Activated T-cell treated with anti-CD3 and anti-CD28 coated beads, Interleukin-2, amount 50 U/mL, for 72 hours (primary cell): ENCODE measurements at regions not wholly inside any gene's neighbourhood (a gene's known extent, or its start where the extent isn't known, plus 50 kb on each side); places are given as distances from the start of the nearest gene placed in this dataset.

ENCODE experiments used
- ATAC-seq, 2 donors: fragments of 150-1000 bp; cut with Tn5 transposase; replicated peaks in 1 of 2; 2 replicates each; pipeline ENCODE4 v1.10.0; 2021; ENCODE audit warnings: moderate library complexity in 2 of 2, mild to moderate bottlenecking in 1 of 2
- DNase-seq, 2 donors: peaks; one replicate each; pipeline ENCODE4 v3.0.0; 2021 to 2022; ENCODE audit warnings: mixed read lengths in 1 of 2
- H3K27ac Mint-ChIP-seq: one replicate; pipeline ENCODE4 v1.8.0; 2022; ENCODE audit warnings: mild to moderate bottlenecking, moderate library complexity, mixed read lengths
- H3K27me3 Mint-ChIP-seq: one replicate; pipeline ENCODE4 v1.8.0; 2022; ENCODE audit warnings: low read depth, mixed read lengths
- H3K36me3 Mint-ChIP-seq, 2 donors: one replicate each; pipeline ENCODE4 v1.8.0; 2022; ENCODE audit warnings: mixed read lengths in 2 of 2, mild to moderate bottlenecking in 1 of 2; ENCODE audit not compliant: insufficient read depth in 2 of 2
- H3K4me1 Mint-ChIP-seq: one replicate; pipeline ENCODE4 v1.8.0; 2022; ENCODE audit warnings: low read depth, mixed read lengths
- H3K4me3 Mint-ChIP-seq, 2 donors: one replicate each; pipeline ENCODE4 v1.8.0; 2022; ENCODE audit warnings: mild to moderate bottlenecking in 2 of 2, mixed read lengths in 2 of 2, moderate library complexity in 2 of 2
- H3K9me3 Mint-ChIP-seq, 2 donors: one replicate each; pipeline ENCODE4 v1.8.0; 2022; ENCODE audit warnings: mixed read lengths in 2 of 2

DNA sequence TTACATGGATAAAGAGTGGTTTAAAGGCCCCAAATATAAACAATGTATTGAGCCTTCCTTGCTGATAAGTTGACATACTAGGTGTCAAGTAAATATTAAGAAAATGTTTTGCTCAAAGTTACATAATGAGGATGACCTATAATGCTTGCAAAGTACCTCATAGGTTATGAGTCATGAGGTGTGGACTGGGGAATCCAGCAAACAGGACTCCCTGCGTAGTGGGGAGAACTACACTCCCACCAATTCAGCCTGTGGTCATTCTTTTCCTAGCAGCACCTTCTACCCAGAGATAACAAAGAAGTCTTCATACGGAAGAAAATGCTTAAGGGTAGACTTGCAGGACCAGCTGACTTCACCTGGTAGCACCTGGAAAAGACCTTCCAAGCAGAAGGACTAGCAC lies 418.9 kb upstream of the CPEB2 start:
- no peak overlapping the region for H3K27ac Mint-ChIP-seq
- ATAC-seq, result no peak

DNA sequence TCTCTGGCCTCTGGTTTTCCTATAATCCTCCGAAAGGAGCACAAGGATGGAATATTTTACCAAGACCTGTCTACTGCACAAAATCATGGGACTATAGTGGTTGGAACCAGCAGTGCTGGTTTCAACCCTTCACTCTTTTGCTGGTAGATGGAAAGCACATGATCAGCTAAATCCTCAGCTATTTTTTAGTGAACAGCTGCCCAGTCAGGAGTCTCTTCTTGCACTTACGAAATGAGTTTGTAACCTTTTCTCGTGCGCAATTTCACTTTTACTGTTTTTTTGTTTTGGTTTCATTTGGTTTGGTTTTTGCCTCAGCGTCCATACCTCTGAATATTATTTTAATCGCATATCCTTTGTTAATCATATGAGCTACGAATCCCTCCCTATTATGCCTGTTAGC lies 418.5 kb upstream of the CPEB2 start:
- H3K27ac Mint-ChIP-seq, result no peak overlapping the region
- ATAC-seq (no peak), DNase-seq (no peak)
- no peaks in the 10 kb centered on the region for H3K36me3 Mint-ChIP-seq
- H3K9me3 Mint-ChIP-seq, result peaks cover 4 to 10% of the 10 kb centered on the region in 2 donors
- H3K27me3 Mint-ChIP-seq, result no peaks in the 10 kb centered on the region
- no peak overlapping the region for H3K4me3 Mint-ChIP-seq
- H3K4me1 Mint-ChIP-seq, result no peaks in the 10 kb centered on the region

More for the DNA sequence above, 418.9 kb upstream of the CPEB2 start:
- Mint-ChIP-seq H3K9me3 (peaks cover 4 to 10% of the 10 kb centered on the region in 2 donors), H3K4me3 (no peak overlapping the region), H3K36me3 (no peaks in the 10 kb centered on the region), H3K27me3 (no peaks in the 10 kb centered on the region), H3K4me1 (no peaks in the 10 kb centered on the region)
- DNase-seq, result no peak

DNA sequence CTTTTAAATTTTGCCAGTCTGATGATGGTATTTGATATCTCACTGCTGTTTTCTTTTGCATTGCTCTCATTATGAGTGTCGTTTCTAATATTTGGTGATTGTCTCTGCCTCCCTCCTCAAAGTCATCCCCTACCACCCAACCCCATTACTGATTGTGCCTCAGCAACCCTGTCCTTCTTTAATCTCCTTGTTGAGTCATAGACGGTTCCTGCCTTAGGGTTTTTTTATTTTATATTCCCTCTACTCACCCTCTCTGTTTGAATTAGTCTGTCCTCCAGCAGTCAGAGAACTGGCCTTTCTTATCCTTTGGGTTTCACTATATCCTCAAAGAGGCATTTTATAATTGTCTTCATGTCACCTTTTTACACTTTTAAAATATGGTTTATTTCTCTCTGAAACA lies 409.3 kb upstream of the CPEB2 start:
- ATAC-seq (no peak), DNase-seq (no peak)
- no peak overlapping the region for H3K4me3 Mint-ChIP-seq
- H3K36me3 Mint-ChIP-seq, result no peaks in the 10 kb centered on the region
- H3K4me1 Mint-ChIP-seq, result no peaks in the 10 kb centered on the region
- no peak overlapping the region for H3K27ac Mint-ChIP-seq
- no peaks in the 10 kb centered on the region for H3K27me3 Mint-ChIP-seq
- H3K9me3 Mint-ChIP-seq, result no peaks in the 10 kb centered on the region

DNA sequence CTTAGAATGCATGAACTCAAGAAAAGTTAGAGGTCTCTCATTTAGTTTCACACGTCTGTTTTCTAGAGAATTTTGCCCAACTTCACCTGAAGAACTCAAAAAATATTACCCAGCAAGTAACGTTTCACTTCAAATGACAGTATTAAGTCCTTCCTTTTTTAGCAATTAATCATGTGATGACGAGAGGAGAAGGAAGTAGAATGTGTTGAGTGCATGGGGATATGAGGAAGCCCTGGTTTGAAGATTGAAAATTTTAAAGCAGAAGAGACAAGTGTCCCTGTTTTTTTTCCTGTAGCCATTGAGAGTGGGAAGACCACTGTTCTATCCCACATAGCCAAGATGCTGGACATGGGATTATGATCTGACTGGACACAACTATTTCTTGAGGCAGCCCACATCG lies 406.3 kb upstream of the CPEB2 start:
- Mint-ChIP-seq H3K4me1 (no peaks in the 10 kb centered on the region), H3K27ac (no peak overlapping the region), H3K36me3 (no peaks in the 10 kb centered on the region), H3K4me3 (no peak overlapping the region), H3K27me3 (no peaks in the 10 kb centered on the region), H3K9me3 (peaks cover 0 to 2% of the 10 kb centered on the region in 2 donors)
- DNase-seq (no peak), ATAC-seq (no peak)

DNA sequence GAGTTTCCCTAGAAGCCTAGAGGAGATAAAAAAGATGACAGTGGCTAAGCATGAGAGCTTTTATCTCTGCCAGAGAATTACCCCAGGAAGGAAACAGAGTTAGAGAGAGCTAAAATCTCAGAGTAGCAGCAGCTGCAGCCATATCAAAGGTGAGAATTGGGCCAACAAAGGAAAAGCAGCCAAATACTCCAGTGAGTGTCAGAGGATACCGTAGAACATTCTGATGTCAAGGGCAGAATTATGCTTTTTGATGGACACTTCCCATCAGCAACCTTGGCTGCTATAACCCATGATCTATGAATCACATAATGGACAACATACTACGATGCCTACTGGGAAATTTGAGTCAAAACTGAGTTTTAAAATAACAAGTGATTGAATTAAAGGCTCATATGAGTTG lies 405.8 kb upstream of the CPEB2 start:
- H3K27me3 Mint-ChIP-seq, result no peaks in the 10 kb centered on the region
- H3K27ac Mint-ChIP-seq, result no peak overlapping the region
- H3K36me3 Mint-ChIP-seq, result no peaks in the 10 kb centered on the region
- no peak overlapping the region for H3K4me3 Mint-ChIP-seq
- DNase-seq, result no peak
- H3K9me3 Mint-ChIP-seq, result peaks cover 0 to 2% of the 10 kb centered on the region in 2 donors
- H3K4me1 Mint-ChIP-seq, result no peaks in the 10 kb centered on the region
- ATAC-seq, result no peak

- ATAC-seq (no peak), DNase-seq (no peak)
- Mint-ChIP-seq H3K4me3 (no peak overlapping the region), H3K36me3 (no peaks in the 10 kb centered on the region), H3K9me3 (peaks cover 0 to 2% of the 10 kb centered on the region in 2 donors), H3K27ac (no peak overlapping the region), H3K4me1 (no peaks in the 10 kb centered on the region), H3K27me3 (no peaks in the 10 kb centered on the region)
These were observed 405.4 kb upstream of the CPEB2 start for GRCh38 chr4:14596904-14597303.

DNA sequence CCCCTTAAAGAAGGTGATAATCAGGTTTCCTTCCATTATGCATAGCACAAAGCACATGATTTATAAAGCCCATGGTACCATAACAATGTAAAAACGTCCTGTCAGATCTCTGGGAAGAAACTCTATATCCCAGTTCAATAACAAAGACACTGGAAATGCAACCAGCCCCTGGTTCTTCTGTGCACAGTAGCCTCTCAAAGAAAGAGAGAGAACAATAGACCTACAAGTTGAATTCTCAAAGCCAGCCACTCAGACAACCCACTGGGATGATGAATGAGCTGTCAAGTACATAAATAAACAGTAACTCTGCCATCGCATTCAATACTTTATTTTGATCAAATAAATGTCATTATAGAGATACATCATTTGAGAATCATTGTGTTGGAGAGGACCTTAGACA lies 400.1 kb upstream of the CPEB2 start:
- Mint-ChIP-seq H3K36me3 (no peaks in the 10 kb centered on the region), H3K4me1 (no peaks in the 10 kb centered on the region), H3K27me3 (no peaks in the 10 kb centered on the region), H3K9me3 (peaks cover 0 to 2% of the 10 kb centered on the region in 2 donors), H3K27ac (no peak overlapping the region), H3K4me3 (no peak overlapping the region)
- no peak for DNase-seq
- ATAC-seq, result no peak

GRCh38 chr4:14607001-14607400 lies 395.3 kb upstream of the CPEB2 start:
- no peak for ATAC-seq
- Mint-ChIP-seq H3K27ac (no peak overlapping the region), H3K27me3 (no peaks in the 10 kb centered on the region), H3K36me3 (no peaks in the 10 kb centered on the region), H3K9me3 (no peaks in the 10 kb centered on the region), H3K4me3 (no peak overlapping the region), H3K4me1 (no peaks in the 10 kb centered on the region)
- no peak for DNase-seq

- Mint-ChIP-seq H3K27ac (no peak overlapping the region), H3K4me3 (no peak overlapping the region), H3K9me3 (no peaks in the 10 kb centered on the region), H3K27me3 (no peaks in the 10 kb centered on the region), H3K36me3 (no peaks in the 10 kb centered on the region), H3K4me1 (no peaks in the 10 kb centered on the region)
- no peak for DNase-seq
- no peak for ATAC-seq
These were observed 394.7 kb upstream of the CPEB2 start for GRCh38 chr4:14607578-14607977.

- ATAC-seq (no peak), DNase-seq (no peak)
- H3K27ac Mint-ChIP-seq, result no peak overlapping the region
- no peaks in the 10 kb centered on the region for H3K9me3 Mint-ChIP-seq
- no peaks in the 10 kb centered on the region for H3K36me3 Mint-ChIP-seq
- no peak overlapping the region for H3K4me3 Mint-ChIP-seq
- no peaks in the 10 kb centered on the region for H3K27me3 Mint-ChIP-seq
- no peaks in the 10 kb centered on the region for H3K4me1 Mint-ChIP-seq
These were observed 393.7 kb upstream of the CPEB2 start for GRCh38 chr4:14608630-14609029.

- Mint-ChIP-seq H3K27ac (no peak overlapping the region), H3K4me1 (no peaks in the 10 kb centered on the region), H3K9me3 (no peaks in the 10 kb centered on the region), H3K36me3 (no peaks in the 10 kb centered on the region), H3K4me3 (no peak overlapping the region), H3K27me3 (no peaks in the 10 kb centered on the region)
- no peak for ATAC-seq
- no peak for DNase-seq
These were observed 387.4 kb upstream of the CPEB2 start for GRCh38 chr4:14614840-14615239.

GRCh38 chr4:14615671-14616070 lies 386.6 kb upstream of the CPEB2 start:
- H3K4me3 Mint-ChIP-seq, result no peak overlapping the region
- H3K27me3 Mint-ChIP-seq, result no peaks in the 10 kb centered on the region
- no peak for ATAC-seq
- H3K36me3 Mint-ChIP-seq, result no peaks in the 10 kb centered on the region
- no peak for DNase-seq
- no peaks in the 10 kb centered on the region for H3K9me3 Mint-ChIP-seq
- no peaks in the 10 kb centered on the region for H3K4me1 Mint-ChIP-seq
- H3K27ac Mint-ChIP-seq, result no peak overlapping the region

- ATAC-seq (no peak), DNase-seq (no peak)
- Mint-ChIP-seq H3K36me3 (no peaks in the 10 kb centered on the region), H3K27ac (no peak overlapping the region), H3K9me3 (no peaks in the 10 kb centered on the region), H3K4me1 (no peaks in the 10 kb centered on the region), H3K27me3 (no peaks in the 10 kb centered on the region), H3K4me3 (no peak overlapping the region)
These were observed 381.6 kb upstream of the CPEB2 start for GRCh38 chr4:14620567-14621141.

DNA sequence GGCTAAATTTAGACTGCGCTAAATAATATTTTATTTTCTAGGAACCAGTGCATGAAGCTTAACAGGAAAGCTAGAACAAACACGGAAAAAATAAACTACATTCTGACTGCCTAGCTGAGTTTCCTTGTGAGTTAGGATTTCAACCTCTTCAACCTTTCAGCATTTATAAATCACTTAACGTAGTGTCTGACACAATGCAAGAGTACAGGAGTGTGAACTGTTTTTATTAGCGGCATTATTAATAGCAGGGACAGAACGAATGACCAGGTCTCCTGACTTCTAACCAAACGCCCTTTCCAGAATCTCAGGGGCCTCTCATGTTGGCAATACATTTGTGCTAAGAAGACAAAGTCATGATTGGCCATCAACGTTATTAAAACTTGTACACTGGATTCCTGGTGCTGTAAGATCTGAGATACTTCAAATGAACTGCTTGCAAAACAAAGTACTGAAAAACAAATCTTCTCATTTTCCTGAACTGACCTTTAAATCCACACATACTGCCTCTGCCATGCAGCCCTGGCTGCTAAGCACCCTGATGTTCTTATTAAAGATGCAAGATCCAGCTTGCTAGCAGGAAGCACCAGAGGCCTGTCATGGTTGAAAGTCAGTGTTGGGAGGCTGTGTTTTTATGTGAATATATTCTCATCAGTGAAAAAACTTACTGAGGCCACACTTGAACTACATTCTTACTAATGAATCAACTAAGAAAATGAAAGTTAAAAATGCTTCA lies 380.4 kb upstream of the CPEB2 start:
- no peak for ATAC-seq
- Mint-ChIP-seq H3K27ac (no peak overlapping the region), H3K4me1 (no peaks in the 10 kb centered on the region), H3K4me3 (no peak overlapping the region), H3K9me3 (no peaks in the 10 kb centered on the region), H3K27me3 (no peaks in the 10 kb centered on the region), H3K36me3 (no peaks in the 10 kb centered on the region)
- no peak for DNase-seq
